GM20000 (cell line): ENCODE measurements at regions not wholly inside any gene's neighbourhood (a gene's known extent, or its start where the extent isn't known, plus 50 kb on each side); places are given as distances from the start of the nearest gene placed in this dataset.

Experiments
- DNase-seq: peaks from one replicate; pipeline ENCODE4 v3.0.0; 2012; ENCODE audit warnings: low spot score
- CTCF ChIP-seq: IDR thresholded peaks from 2 replicates; pipeline ENCODE4 v1.5.1; 2012; ENCODE audit warnings: mild to moderate bottlenecking, control low read depth; ENCODE audit errors: extremely low read depth, missing control alignments

DNA sequence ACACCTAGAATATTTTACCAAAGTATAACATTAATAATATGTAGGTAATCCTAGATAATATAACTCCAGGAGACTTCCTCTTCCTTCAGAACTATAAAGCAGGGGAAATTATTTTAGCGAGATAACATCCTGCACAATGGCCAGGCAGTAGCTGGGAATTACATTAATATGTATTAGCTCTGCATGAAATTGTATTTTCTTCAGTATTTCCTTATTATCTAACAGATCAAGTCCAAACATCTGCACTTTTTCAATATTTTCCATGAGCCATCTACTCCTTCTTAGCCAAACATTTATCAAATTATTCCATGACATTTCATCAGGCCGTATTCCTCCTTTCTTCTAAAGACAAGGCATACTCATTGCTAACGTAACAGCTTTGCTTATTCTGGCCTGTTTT lies 98.8 kb upstream of the PCDH9 start:
- no peak for DNase-seq
- no peak for TF ChIP-seq CTCF

GRCh38 chr13:67318860-67319259 lies 88.7 kb upstream of the PCDH9 start:
- no peak for TF ChIP-seq CTCF
- no peak for DNase-seq

DNA sequence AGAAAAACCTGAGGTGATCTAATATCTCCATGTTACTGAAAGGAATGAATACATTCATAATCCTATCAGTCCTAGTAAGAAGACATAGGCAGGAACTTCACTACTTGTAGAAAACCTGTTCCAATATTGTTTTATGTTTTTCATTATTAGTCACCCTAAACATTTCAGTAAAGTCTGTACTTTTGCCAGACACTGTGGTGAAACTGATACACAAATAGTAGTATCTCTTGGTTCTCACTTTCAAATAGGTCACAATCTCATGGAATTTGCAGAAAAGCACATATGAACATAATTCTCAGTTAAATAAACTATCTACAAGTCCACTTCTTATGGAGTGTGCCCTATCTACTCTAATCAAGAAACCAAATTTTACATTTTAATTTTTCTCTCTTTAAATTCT lies 88.3 kb upstream of the PCDH9 start:
- DNase-seq, result no peak
- TF ChIP-seq CTCF, result no peak

DNA sequence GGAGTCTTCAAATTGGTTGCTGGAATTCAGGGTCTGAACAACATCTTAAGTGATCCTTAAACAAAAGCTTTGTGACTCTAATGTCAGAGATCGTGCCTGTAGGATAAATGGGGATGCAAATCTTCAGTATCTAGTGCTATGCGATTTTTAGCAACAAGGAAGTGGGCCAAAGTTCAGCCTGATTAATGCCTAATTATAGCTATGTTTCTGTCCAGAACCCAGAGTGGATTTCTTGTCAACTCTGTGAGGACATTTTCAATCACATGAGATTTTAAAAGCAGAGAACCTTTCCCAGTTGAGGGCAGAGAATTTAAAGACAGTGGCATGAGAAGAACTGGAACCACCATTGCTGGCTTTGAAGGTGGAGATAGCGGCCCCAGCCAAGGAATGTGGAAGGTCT lies 84.3 kb upstream of the PCDH9 start:
- TF ChIP-seq CTCF, result no peak
- no peak for DNase-seq

- no peak for DNase-seq
- TF ChIP-seq CTCF, result no peak
These were observed 78.1 kb upstream of the PCDH9 start for GRCh38 chr13:67308004-67308772.

DNA sequence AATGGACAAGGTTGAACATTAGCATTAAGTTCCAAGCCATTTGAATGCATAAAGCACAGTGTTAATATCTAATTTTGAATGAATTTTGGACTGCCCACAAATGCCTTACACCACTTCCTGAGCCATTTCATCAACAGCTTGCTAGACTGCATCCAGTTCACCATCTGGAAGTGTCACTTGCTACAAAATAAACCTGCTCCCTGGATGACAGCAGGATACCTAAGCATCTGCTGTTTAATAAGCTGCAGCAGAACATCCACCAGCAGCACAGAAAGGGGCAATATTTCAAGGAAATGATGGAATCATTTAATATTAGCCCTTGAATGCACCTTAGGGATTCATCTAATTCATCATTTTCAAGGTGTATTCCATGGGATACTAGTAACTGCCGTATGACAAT lies 76.6 kb upstream of the PCDH9 start:
- TF ChIP-seq CTCF, result no peak
- no peak for DNase-seq

DNA sequence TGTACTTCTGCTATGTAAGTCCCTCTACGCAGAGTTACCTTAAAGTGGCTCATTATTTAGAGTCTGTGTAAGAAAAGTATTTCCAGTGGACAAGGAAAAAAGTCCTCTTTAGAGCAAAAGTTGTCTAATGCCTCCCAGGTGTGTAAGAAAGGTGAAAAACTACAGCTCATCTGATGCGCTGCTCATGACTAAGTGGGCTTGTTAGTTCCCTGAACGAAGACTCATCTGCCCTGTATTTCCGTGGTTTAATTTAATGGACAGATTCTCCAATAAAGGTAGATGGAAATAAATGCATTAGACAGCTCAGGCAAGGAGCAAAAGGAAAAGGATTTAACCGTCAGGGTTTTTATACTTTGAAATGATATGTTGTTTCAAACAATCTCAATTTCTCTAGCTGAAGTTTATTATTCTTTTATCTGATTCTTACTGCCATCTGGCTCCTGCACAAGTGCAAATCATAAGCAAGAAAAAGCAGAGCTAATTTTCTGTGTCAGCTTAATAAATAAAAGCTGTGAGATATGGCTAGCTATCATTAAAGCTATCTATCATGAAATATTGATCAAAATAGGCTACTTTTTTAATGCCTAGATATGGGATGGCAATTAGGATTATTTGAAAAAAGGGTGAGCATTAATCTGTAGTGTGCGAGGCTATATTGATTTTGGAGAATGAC lies 73.7 kb upstream of the PCDH9 start:
- DNase-seq, result no peak
- no peak for TF ChIP-seq CTCF
